Endodermal cell (in vitro differentiated cells): ENCODE measurements at regions not wholly inside any gene's neighbourhood (a gene's known extent, or its start where the extent isn't known, plus 50 kb on each side); places are given as distances from the start of the nearest gene placed in this dataset.
"Not testable (repeated sequence)": the region's sequence is repeated elsewhere in the genome, so short reads cannot be mapped to it uniquely, and the experiment has no call there.

Experiments used
- DNase-seq: peaks from one replicate; pipeline ENCODE4 v3.0.0-alpha.2; 2017
- H3K27ac ChIP-seq: 2 replicates; pipeline ENCODE4 v1.5.1; 2013; ENCODE audit warnings: mild to moderate bottlenecking, low read depth, low read length, moderate library complexity
- H3K27me3 ChIP-seq: 2 replicates; pipeline ENCODE4 v1.6.1; 2013; ENCODE audit warnings: mild to moderate bottlenecking, low read length, moderate library complexity; ENCODE audit not compliant: insufficient read depth, control insufficient read depth, poor library complexity, severe bottlenecking
- H3K36me3 ChIP-seq: 2 replicates; pipeline ENCODE4 v1.7.0; 2013; ENCODE audit warnings: mild to moderate bottlenecking, low read length, moderate library complexity; ENCODE audit not compliant: control insufficient read depth, insufficient read depth
- H3K4me1 ChIP-seq: one replicate; pipeline ENCODE4 v1.7.0; 2013; ENCODE audit warnings: low read length; ENCODE audit not compliant: control insufficient read depth, insufficient read depth
- H3K4me3 ChIP-seq: 2 replicates; pipeline ENCODE4 v1.5.1; 2013; ENCODE audit warnings: mild to moderate bottlenecking, low read length, moderate library complexity
- H3K9ac ChIP-seq: 2 replicates; pipeline ENCODE4 v1.6.1; 2013; ENCODE audit warnings: mild to moderate bottlenecking, low read length, moderate library complexity; ENCODE audit not compliant: poor library complexity, severe bottlenecking; ENCODE audit errors: extremely low read depth
- H3K9me3 ChIP-seq: 2 replicates; pipeline ENCODE4 v1.6.1; 2013; ENCODE audit warnings: mild to moderate bottlenecking, low read length, moderate library complexity; ENCODE audit not compliant: control insufficient read depth
- H3K27ac Mint-ChIP-seq: 2 replicates; pipeline ENCODE4 v1.8.0; 2020; ENCODE audit warnings: mixed read lengths
- H3K27me3 Mint-ChIP-seq: 2 replicates; pipeline ENCODE4 v1.8.0; 2021; ENCODE audit warnings: mild to moderate bottlenecking, mixed read lengths; ENCODE audit not compliant: insufficient read depth
- H3K36me3 Mint-ChIP-seq: 2 replicates; pipeline ENCODE4 v1.8.0; 2020; ENCODE audit warnings: low read depth, mixed read lengths
- H3K4me1 Mint-ChIP-seq: 2 replicates; pipeline ENCODE4 v1.8.0; 2020; ENCODE audit warnings: mixed read lengths
- H3K4me3 Mint-ChIP-seq: 2 replicates; pipeline ENCODE4 v1.8.0; 2020; ENCODE audit warnings: mild to moderate bottlenecking, moderate library complexity, mixed read lengths
- H3K9me3 Mint-ChIP-seq: 2 replicates; pipeline ENCODE4 v1.8.0; 2020; ENCODE audit warnings: mild to moderate bottlenecking, mixed read lengths
- WGBS, 2 experiments: methylation state at CpG; one replicate each; pipeline versions ENCODE4 v1.1.5 to v1.1.7; 2013; ENCODE audit warnings: missing lambda C conversion rate in 2 of 2, mixed read lengths in 1 of 2; ENCODE audit not compliant: insufficient coverage in 1 of 2, insufficient read length in 1 of 2; 5-methylcytosine and 5-hydroxymethylcytosine counted together
- TF ChIP-seq, protein P1 (sequence below): fragments of 200-600 bp; sonication (generic); conservative IDR thresholded peaks from 2 replicates; pipeline ENCODE4 v1.5.0; 2021; ENCODE audit warnings: antibody characterized with exemption, mild to moderate bottlenecking

- H3K4me1 ChIP-seq: no peaks in the 10 kb centered on the region
- no peak for DNase-seq
- H3K4me3 ChIP-seq: no peak overlapping the region
- Mint-ChIP-seq H3K36me3 (no peaks in the 10 kb centered on the region), H3K9me3 (peaks cover 2% of the 10 kb centered on the region), H3K4me3 (no peak overlapping the region), H3K27me3 (no peaks in the 10 kb centered on the region), H3K27ac (no peak overlapping the region), H3K4me1 (no peaks in the 10 kb centered on the region)
- H3K36me3 ChIP-seq: no peaks in the 10 kb centered on the region
- TF ChIP-seq, protein P1, sequence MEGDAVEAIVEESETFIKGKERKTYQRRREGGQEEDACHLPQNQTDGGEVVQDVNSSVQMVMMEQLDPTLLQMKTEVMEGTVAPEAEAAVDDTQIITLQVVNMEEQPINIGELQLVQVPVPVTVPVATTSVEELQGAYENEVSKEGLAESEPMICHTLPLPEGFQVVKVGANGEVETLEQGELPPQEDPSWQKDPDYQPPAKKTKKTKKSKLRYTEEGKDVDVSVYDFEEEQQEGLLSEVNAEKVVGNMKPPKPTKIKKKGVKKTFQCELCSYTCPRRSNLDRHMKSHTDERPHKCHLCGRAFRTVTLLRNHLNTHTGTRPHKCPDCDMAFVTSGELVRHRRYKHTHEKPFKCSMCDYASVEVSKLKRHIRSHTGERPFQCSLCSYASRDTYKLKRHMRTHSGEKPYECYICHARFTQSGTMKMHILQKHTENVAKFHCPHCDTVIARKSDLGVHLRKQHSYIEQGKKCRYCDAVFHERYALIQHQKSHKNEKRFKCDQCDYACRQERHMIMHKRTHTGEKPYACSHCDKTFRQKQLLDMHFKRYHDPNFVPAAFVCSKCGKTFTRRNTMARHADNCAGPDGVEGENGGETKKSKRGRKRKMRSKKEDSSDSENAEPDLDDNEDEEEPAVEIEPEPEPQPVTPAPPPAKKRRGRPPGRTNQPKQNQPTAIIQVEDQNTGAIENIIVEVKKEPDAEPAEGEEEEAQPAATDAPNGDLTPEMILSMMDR: no peak
- no peak overlapping the region for H3K27ac ChIP-seq
- H3K9ac ChIP-seq: no peak overlapping the region
- 94% methylated on average over 1 of the region's 1 CpG; no CpG with 5 or more reads in 1 of the 2 experiments for WGBS, 2 experiments
- H3K27me3 ChIP-seq: no peaks in the 10 kb centered on the region
- H3K9me3 ChIP-seq: no peaks in the 10 kb centered on the region
These were observed 459.6 kb downstream of the FRK start for GRCh38 chr6:115601064-115601463.

DNA sequence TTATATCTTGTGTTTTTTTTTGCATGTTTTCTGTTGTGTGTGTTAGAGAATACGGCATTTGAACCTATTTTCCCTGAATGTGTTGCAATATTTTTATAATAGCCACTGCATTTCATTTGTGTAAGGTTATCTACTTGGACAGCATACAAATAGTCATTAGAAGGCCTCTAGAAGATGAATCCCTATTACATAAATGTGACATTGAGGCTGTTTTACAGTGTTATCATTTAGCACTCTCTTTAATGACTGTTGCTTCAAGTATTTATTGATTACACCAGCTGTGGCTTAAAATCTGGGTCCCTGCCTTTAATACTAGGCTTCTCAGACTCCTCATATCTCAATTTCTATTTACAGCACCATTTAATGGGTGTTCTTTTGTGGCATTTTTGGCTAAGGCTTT is 465.8 kb downstream of the FRK start:
- DNase-seq: no peak
- H3K27ac Mint-ChIP-seq: no peak overlapping the region
- no peaks in the 10 kb centered on the region for H3K27me3 ChIP-seq
- no peak overlapping the region for H3K4me3 Mint-ChIP-seq
- no peaks in the 10 kb centered on the region for H3K27me3 Mint-ChIP-seq
- H3K36me3 ChIP-seq: no peaks in the 10 kb centered on the region
- H3K9ac ChIP-seq: no peak overlapping the region
- TF ChIP-seq, protein P1: no peak
- WGBS, 2 experiments: 88% methylated on average over 1 of the region's 1 CpG; no CpG with 5 or more reads in 1 of the 2 experiments
- no peaks in the 10 kb centered on the region for H3K36me3 Mint-ChIP-seq
- H3K4me1 ChIP-seq: no peaks in the 10 kb centered on the region
- no peak overlapping the region for H3K4me3 ChIP-seq
- H3K9me3 Mint-ChIP-seq: peaks cover 4% of the 10 kb centered on the region
- no peak overlapping the region for H3K27ac ChIP-seq
- H3K4me1 Mint-ChIP-seq: no peaks in the 10 kb centered on the region
- H3K9me3 ChIP-seq: no peaks in the 10 kb centered on the region

DNA sequence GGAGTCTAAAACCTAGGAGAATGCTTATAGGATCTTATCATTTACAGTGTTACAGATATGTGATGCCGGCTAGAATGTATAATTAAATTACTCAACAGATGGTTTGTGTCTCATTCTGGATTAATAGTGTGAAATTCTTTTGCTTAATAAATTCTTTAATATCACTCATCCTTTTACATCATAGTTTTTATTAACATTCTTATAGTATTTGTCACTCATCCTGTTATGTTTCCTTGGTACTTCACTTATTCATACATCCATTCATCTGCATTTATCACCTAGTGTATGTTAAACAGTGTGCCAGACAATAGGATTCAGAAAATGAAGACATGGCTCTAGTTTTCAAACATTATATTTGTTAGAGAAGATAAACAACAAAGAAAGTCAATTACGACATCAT is 468.7 kb downstream of the FRK start:
- H3K27ac ChIP-seq: no peak overlapping the region
- Mint-ChIP-seq H3K9me3 (peaks cover 4% of the 10 kb centered on the region), H3K27ac (no peak overlapping the region), H3K4me3 (no peak overlapping the region), H3K27me3 (no peaks in the 10 kb centered on the region), H3K36me3 (no peaks in the 10 kb centered on the region), H3K4me1 (no peaks in the 10 kb centered on the region)
- 100% methylated on average over 1 to 2 of the region's 2 CpGs for WGBS, 2 experiments
- no peaks in the 10 kb centered on the region for H3K36me3 ChIP-seq
- no peaks in the 10 kb centered on the region for H3K27me3 ChIP-seq
- DNase-seq: no peak
- H3K9ac ChIP-seq: no peak overlapping the region
- no peak overlapping the region for H3K4me3 ChIP-seq
- TF ChIP-seq, protein P1: no peak
- no peaks in the 10 kb centered on the region for H3K4me1 ChIP-seq
- H3K9me3 ChIP-seq: no peaks in the 10 kb centered on the region

DNA sequence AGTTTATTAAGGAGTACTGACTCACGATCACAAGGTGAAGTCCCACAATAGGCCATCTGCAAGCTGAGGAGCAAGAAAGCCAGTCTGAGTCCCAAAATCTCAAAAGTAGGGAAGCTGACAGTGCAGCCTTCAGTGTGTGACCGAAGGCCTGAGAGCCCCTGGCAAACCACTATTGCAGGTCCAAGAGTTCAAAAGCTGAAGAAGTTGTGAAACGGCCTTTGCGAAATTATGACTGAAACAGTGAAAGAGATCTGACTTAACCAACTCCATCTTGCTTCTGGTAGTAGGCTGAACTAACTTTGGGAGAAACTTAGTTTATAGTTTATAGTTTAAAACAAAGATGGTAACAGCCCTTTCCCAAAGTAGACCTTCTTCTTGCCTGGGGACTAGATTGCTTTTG is 471.6 kb downstream of the FRK start:
- not testable (repeated sequence) for H3K9ac ChIP-seq, H3K27me3 ChIP-seq, H3K36me3 ChIP-seq, H3K9me3 ChIP-seq, H3K4me1 ChIP-seq, H3K27ac Mint-ChIP-seq, H3K4me3 Mint-ChIP-seq, H3K27ac ChIP-seq, DNase-seq, H3K4me1 Mint-ChIP-seq, H3K27me3 Mint-ChIP-seq, H3K4me3 ChIP-seq, H3K36me3 Mint-ChIP-seq, H3K9me3 Mint-ChIP-seq
- WGBS, 2 experiments: 95 to 97% methylated on average over 4 of the region's 4 CpGs
